H9 (cell line): ENCODE measurements at regions not wholly inside any gene's neighbourhood (a gene's known extent, or its start where the extent isn't known, plus 50 kb on each side); places are given as distances from the start of the nearest gene placed in this dataset.

ENCODE experiments used
- DNase-seq: peaks from one replicate; pipeline ENCODE4 v3.0.0-alpha.2; 2017
- H2AFZ ChIP-seq: one replicate; pipeline ENCODE4 v1.6.1; 2013; ENCODE audit warnings: mild to moderate bottlenecking, low read length, control low read depth, moderate library complexity
- H2AK5ac ChIP-seq: 2 replicates; pipeline ENCODE4 v1.6.1; 2013; ENCODE audit warnings: low read length, control low read depth, mixed read lengths; ENCODE audit not compliant: insufficient read length
- H2BK120ac ChIP-seq: one replicate; pipeline ENCODE4 v1.6.1; 2013; ENCODE audit warnings: low read depth, mild to moderate bottlenecking, low read length, control low read depth, inconsistent platforms; ENCODE audit not compliant: poor library complexity, severe bottlenecking
- H2BK12ac ChIP-seq: 2 replicates; pipeline ENCODE4 v1.6.1; 2013; ENCODE audit warnings: low read length, control low read depth, mixed read lengths, low read depth; ENCODE audit not compliant: insufficient read length
- H2BK15ac ChIP-seq: 2 replicates; pipeline ENCODE4 v1.6.1; 2013; ENCODE audit warnings: low read depth, low read length, control low read depth
- H2BK20ac ChIP-seq: one replicate; pipeline ENCODE4 v1.6.1; 2013; ENCODE audit warnings: low read depth, mild to moderate bottlenecking, low read length, control low read depth, inconsistent platforms; ENCODE audit not compliant: poor library complexity, severe bottlenecking
- H2BK5ac ChIP-seq: 2 replicates; pipeline ENCODE4 v1.6.1; 2013; ENCODE audit warnings: low read length, control low read depth, mixed read lengths; ENCODE audit not compliant: insufficient read length
- H3K14ac ChIP-seq: 2 replicates; pipeline ENCODE4 v1.6.1; 2013; ENCODE audit warnings: low read length, control low read depth; ENCODE audit not compliant: insufficient read depth
- H3K18ac ChIP-seq: 2 replicates; pipeline ENCODE4 v1.6.1; 2013; ENCODE audit warnings: low read depth, mild to moderate bottlenecking, mixed read lengths, low read length, control low read depth; ENCODE audit not compliant: insufficient read length
- H3K23ac ChIP-seq: 2 replicates; pipeline ENCODE4 v1.6.1; 2013; ENCODE audit warnings: low read length, control low read depth, mixed read lengths, low read depth; ENCODE audit not compliant: insufficient read length
- H3K23me2 ChIP-seq: 2 replicates; pipeline ENCODE4 v1.6.1; 2013; ENCODE audit warnings: low read depth, mild to moderate bottlenecking, mixed read lengths, low read length, control low read depth; ENCODE audit not compliant: insufficient read length, poor library complexity, severe bottlenecking
- H3K27ac ChIP-seq: 2 replicates; pipeline ENCODE4 v1.5.1; 2013; ENCODE audit warnings: low read length, control low read depth, mixed read lengths, low read depth; ENCODE audit not compliant: insufficient read length
- H3K27me3 ChIP-seq: 2 replicates; pipeline ENCODE4 v1.6.1; 2013; ENCODE audit warnings: low read length, control low read depth, inconsistent platforms; ENCODE audit not compliant: insufficient read depth
- H3K4ac ChIP-seq: 2 replicates; pipeline ENCODE4 v1.6.1; 2013; ENCODE audit warnings: low read depth, mild to moderate bottlenecking, control low read depth, inconsistent platforms, low read length, moderate library complexity
- H3K4me1 ChIP-seq: 2 replicates; pipeline ENCODE4 v1.6.1; 2013; ENCODE audit warnings: low read length, control low read depth, inconsistent platforms; ENCODE audit not compliant: insufficient read depth
- H3K4me2 ChIP-seq: 2 replicates; pipeline ENCODE4 v1.6.1; 2013; ENCODE audit warnings: low read length, control low read depth, mixed read lengths; ENCODE audit not compliant: insufficient read length, insufficient read depth
- H3K56ac ChIP-seq: 2 replicates; pipeline ENCODE4 v1.6.1; 2013; ENCODE audit warnings: low read depth, mild to moderate bottlenecking, mixed read lengths, low read length, control low read depth; ENCODE audit not compliant: insufficient read length
- H3K79me1 ChIP-seq: 2 replicates; pipeline ENCODE4 v1.6.1; 2013; ENCODE audit warnings: low read depth, mild to moderate bottlenecking, moderate library complexity, low read length, control low read depth, inconsistent platforms; ENCODE audit not compliant: insufficient read depth, poor library complexity, severe bottlenecking
- H3K79me2 ChIP-seq: 2 replicates; pipeline ENCODE4 v1.6.1; 2013; ENCODE audit warnings: low read length, control low read depth, inconsistent platforms; ENCODE audit not compliant: insufficient read depth
- H3K9ac ChIP-seq: 2 replicates; pipeline ENCODE4 v1.6.1; 2013; ENCODE audit warnings: low read length, control low read depth, mixed read lengths; ENCODE audit not compliant: insufficient read length; ENCODE audit errors: extremely low read depth
- H3K9me3 ChIP-seq: one replicate; pipeline ENCODE4 v1.6.1; 2013; ENCODE audit warnings: low read depth, low read length, inconsistent platforms; ENCODE audit not compliant: control insufficient read depth
- H3T11ph ChIP-seq: one replicate; pipeline ENCODE4 v1.6.1; 2013; ENCODE audit warnings: mild to moderate bottlenecking, low read length, control low read depth, inconsistent platforms
- H4K20me1 ChIP-seq: one replicate; pipeline ENCODE4 v1.6.1; 2013; ENCODE audit not compliant: control insufficient read depth, insufficient read length, insufficient read depth
- H4K5ac ChIP-seq: 2 replicates; pipeline ENCODE4 v1.6.1; 2013; ENCODE audit warnings: low read depth, mild to moderate bottlenecking, mixed read lengths, low read length, control low read depth; ENCODE audit not compliant: insufficient read length
- H4K8ac ChIP-seq: replicated peaks from 2 replicates; pipeline ENCODE4 v1.6.1; 2013; ENCODE audit warnings: low read length, control low read depth, mixed read lengths, low read depth; ENCODE audit not compliant: insufficient read length
- H4K91ac ChIP-seq: 2 replicates; pipeline ENCODE4 v1.6.1; 2013; ENCODE audit warnings: low read depth, mild to moderate bottlenecking, moderate library complexity, mixed read lengths, low read length, control low read depth; ENCODE audit not compliant: insufficient read length
- H3K27ac Mint-ChIP-seq, 3 experiments: 2 replicates in 2 of 3; 3 replicates in 1 of 3; pipeline ENCODE4 v1.8.0; 2020 to 2021; ENCODE audit warnings: mixed read lengths in 3 of 3, mild to moderate bottlenecking in 1 of 3, moderate library complexity in 1 of 3
- H3K27me3 Mint-ChIP-seq: 2 replicates; pipeline ENCODE4 v1.8.0; 2021; ENCODE audit warnings: low read depth, mild to moderate bottlenecking, moderate library complexity, mixed read lengths
- H3K36me3 Mint-ChIP-seq, 3 experiments: 2 replicates in 2 of 3; 3 replicates in 1 of 3; pipeline ENCODE4 v1.8.0; 2020 to 2021; ENCODE audit warnings: low read depth in 3 of 3, mixed read lengths in 3 of 3; ENCODE audit not compliant: insufficient read depth in 1 of 3
- H3K4me1 Mint-ChIP-seq, 2 experiments: 2 replicates each; pipeline ENCODE4 v1.8.0; 2020; ENCODE audit warnings: mixed read lengths in 2 of 2
- H3K4me3 Mint-ChIP-seq, 2 experiments: 2 replicates in 1 of 2; 3 replicates in 1 of 2; pipeline ENCODE4 v1.8.0; 2020 to 2021; ENCODE audit warnings: mild to moderate bottlenecking in 2 of 2, mixed read lengths in 2 of 2, moderate library complexity in 1 of 2
- H3K9me3 Mint-ChIP-seq, 2 experiments: 2 replicates in 1 of 2; 3 replicates in 1 of 2; pipeline ENCODE4 v1.8.0; 2020; ENCODE audit warnings: mild to moderate bottlenecking in 2 of 2, mixed read lengths in 2 of 2, moderate library complexity in 1 of 2
- TF ChIP-seq, protein P1 (sequence below): fragments of 200-600 bp; sonication (generic); conservative IDR thresholded peaks from 3 replicates; pipeline ENCODE4 v1.8.0; 2021; ENCODE audit warnings: antibody characterized with exemption, mild to moderate bottlenecking

DNA sequence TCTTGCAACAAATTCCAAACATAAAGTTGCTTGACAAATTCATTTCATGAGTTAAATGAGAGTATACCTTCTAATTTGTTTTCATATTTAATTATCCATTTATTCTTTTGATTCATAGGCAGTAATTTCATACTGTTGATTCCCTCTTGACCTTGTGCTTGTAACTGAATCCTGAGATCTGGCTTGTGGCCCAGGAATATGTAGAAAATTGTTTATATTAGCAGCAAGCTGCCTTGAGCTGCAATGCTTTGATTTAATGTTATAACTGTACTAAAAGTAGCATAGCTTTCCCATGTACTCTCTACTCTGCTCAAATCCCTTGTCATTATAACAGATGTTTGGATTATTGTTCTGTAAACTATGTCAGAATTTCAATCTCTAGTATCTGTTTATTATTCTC, 780.7 kb downstream of the NR2F1-AS1 start:
- Histone ChIP-seq H4K20me1 (no peaks in the 10 kb centered on the region), H3K27ac (no peak overlapping the region), H2BK15ac (no peak overlapping the region), H4K91ac (no peak overlapping the region), H2BK5ac (no peak overlapping the region), H3K4me2 (no peak overlapping the region), H3K56ac (no peak overlapping the region), H4K8ac (no peak overlapping the region), H3K23ac (no peak overlapping the region), H2AFZ (no peak overlapping the region), H3K4me1 (no peaks in the 10 kb centered on the region), H3K27me3 (no peaks in the 10 kb centered on the region), H3K9me3 (no peaks in the 10 kb centered on the region), H2AK5ac (no peak overlapping the region), H3K14ac (no peak overlapping the region), H4K5ac (no peak overlapping the region), H3T11ph (no peak overlapping the region), H3K4ac (no peak overlapping the region), H3K23me2 (no peaks in the 10 kb centered on the region), H3K9ac (no peak overlapping the region), H2BK20ac (no peak overlapping the region), H3K79me2 (no peaks in the 10 kb centered on the region), H2BK120ac (no peak overlapping the region), H3K18ac (no peak overlapping the region), H3K79me1 (no peaks in the 10 kb centered on the region), H2BK12ac (no peak overlapping the region)
- DNase-seq, result no peak
- Mint-ChIP-seq H3K27me3 (no peaks in the 10 kb centered on the region), H3K4me1 (no peaks in the 10 kb centered on the region), H3K27ac (no peak overlapping the region), H3K36me3 (peaks cover 6 to 14% (median 7%) of the 10 kb centered on the region in 3 experiments), H3K9me3 (peaks cover 13 to 21% of the 10 kb centered on the region in 2 experiments), H3K4me3 (no peak overlapping the region)
- TF ChIP-seq, protein P1, sequence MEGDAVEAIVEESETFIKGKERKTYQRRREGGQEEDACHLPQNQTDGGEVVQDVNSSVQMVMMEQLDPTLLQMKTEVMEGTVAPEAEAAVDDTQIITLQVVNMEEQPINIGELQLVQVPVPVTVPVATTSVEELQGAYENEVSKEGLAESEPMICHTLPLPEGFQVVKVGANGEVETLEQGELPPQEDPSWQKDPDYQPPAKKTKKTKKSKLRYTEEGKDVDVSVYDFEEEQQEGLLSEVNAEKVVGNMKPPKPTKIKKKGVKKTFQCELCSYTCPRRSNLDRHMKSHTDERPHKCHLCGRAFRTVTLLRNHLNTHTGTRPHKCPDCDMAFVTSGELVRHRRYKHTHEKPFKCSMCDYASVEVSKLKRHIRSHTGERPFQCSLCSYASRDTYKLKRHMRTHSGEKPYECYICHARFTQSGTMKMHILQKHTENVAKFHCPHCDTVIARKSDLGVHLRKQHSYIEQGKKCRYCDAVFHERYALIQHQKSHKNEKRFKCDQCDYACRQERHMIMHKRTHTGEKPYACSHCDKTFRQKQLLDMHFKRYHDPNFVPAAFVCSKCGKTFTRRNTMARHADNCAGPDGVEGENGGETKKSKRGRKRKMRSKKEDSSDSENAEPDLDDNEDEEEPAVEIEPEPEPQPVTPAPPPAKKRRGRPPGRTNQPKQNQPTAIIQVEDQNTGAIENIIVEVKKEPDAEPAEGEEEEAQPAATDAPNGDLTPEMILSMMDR, result no peak
